ENCODE measurements at regions not wholly inside any gene's neighbourhood (a gene's known extent, or its start where the extent isn't known, plus 50 kb on each side); places are given as distances from the start of the nearest gene placed in this dataset.

DNA sequence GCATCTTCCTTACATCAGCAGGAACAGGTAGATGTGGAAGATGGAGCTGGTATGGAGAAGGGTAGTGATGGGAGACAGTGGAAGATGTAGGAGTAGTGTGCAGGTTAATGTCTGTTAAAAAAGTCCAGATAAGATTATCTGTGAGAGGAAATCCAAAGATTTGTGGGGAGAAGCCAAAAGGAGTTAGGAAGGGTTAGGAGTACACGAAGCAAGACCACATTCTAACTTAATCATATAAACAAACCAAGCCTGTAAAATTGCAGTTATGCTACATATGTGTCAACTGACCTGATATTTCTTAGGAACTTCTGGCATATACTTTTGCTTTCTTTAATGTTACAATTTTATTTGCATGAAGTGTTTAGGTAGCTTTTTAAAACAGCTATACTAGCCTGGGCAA lies 142.1 kb upstream of the DMRT1 start:
- Mint-ChIP-seq H3K36me3 (ENCODE audit: low read depth) (no peaks in the 10 kb centered on the region), H3K27ac (no peak overlapping the region), H3K4me3 (no peak overlapping the region), H3K9me3 (no peaks in the 10 kb centered on the region), H3K4me1 (no peaks in the 10 kb centered on the region), H3K27me3 (peaks cover 11% of the 10 kb centered on the region)
- no peak for ATAC-seq (replicated peaks)

DNA sequence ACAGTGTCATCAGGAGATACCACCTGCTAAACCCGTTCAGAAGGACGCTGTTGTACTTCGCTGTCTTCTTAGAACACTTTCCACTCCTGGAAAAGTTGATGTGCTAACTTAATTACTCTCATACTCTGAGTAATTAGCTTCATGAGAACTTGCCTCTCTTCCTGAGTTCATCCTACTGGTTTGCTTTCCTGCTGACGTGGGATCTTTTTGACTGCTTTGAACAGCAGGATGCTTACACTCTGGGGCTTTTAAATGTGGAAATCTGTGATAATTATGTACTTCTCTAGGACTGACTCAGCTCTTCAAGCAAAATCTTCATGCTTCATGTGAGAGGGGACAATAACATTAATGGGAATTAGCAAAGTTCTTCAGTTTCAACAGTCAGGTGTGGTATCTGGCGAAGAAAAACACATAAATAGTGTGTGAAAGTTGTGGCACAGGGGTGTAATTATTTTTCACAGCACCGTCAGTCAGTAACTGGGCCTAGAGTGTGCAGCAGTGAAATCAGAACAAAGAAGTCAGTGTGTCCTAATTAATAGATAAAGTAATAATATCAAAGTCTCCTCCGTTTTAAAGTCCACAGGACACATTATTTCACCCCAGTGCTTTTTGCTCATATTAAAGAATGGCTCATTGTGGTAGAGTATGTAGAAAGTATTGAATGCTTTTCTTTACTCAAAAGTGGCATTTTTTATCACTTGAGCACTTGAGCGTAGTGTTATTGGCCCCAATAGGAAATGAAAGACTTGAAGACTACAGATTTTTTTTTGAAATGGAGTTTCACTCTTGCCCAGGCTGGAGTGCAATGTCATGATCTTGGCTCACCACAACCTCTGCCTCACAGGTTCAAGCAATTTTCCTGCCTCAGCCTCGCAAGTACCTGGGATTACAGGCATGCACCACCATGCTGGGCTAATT lies 140.9 kb upstream of the DMRT1 start:
- no peaks in the 10 kb centered on the region for H3K9me3 Mint-ChIP-seq
- no peak overlapping the region for H3K27ac Mint-ChIP-seq
- no peak for ATAC-seq (replicated peaks)
- H3K4me3 Mint-ChIP-seq = no peak overlapping the region
- H3K36me3 Mint-ChIP-seq (ENCODE audit: low read depth) = no peaks in the 10 kb centered on the region
- peaks cover 12% of the 10 kb centered on the region for H3K27me3 Mint-ChIP-seq
- no peaks in the 10 kb centered on the region for H3K4me1 Mint-ChIP-seq

DNA sequence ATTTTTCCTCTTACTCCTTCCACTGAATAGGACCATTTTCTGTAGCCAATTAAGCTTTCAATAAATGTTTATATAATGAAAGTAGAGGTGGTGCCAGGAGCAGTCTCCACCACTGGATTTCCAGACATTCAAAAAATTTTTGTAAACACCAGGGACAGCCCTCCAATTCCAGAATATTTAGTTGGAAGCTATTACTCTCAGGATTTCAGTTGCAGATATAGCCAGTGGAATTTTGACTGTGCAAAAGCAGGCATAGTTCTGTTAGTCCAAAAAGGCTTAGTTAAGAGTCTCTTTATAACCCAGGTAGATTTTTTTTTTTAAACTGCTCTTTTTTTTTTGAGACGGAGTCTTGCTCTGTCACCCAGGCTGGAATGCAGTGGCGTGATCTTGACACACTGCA lies 138.1 kb upstream of the DMRT1 start:
- Mint-ChIP-seq H3K4me3 (no peak overlapping the region), H3K36me3 (ENCODE audit: low read depth) (no peaks in the 10 kb centered on the region), H3K27ac (no peak overlapping the region)

DNA sequence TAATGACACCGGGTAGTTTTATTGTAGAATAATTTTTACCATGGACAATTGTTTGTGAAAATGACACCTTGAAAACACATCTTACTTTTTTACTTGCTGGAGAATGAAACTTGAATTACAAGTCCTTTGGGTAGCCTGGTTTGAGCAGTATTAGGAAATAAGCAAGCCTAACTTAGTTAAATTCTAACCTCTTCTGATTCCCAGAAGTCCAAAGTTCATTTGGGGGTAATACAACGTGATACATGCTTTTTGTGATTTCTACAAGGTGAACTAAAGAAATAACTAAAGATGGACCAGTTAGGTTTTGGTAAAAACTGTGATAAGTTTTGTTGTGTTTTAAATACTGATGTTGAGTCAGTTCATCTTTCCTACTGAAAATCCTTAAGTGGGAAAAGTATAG lies 135.4 kb upstream of the DMRT1 start:
- Mint-ChIP-seq H3K27ac (no peak overlapping the region), H3K4me3 (peak overlapping the region; percentile 86), H3K27me3 (peaks cover 27% of the 10 kb centered on the region), H3K4me1 (peaks cover 4% of the 10 kb centered on the region), H3K36me3 (ENCODE audit: low read depth) (peaks cover 5% of the 10 kb centered on the region), H3K9me3 (no peaks in the 10 kb centered on the region)
- no peak for ATAC-seq (replicated peaks)

More for the DNA sequence above, 138.1 kb upstream of the DMRT1 start:
- Mint-ChIP-seq H3K4me1 (no peaks in the 10 kb centered on the region), H3K9me3 (no peaks in the 10 kb centered on the region), H3K27me3 (peaks cover 25% of the 10 kb centered on the region)
- no peak for ATAC-seq (replicated peaks)

DNA sequence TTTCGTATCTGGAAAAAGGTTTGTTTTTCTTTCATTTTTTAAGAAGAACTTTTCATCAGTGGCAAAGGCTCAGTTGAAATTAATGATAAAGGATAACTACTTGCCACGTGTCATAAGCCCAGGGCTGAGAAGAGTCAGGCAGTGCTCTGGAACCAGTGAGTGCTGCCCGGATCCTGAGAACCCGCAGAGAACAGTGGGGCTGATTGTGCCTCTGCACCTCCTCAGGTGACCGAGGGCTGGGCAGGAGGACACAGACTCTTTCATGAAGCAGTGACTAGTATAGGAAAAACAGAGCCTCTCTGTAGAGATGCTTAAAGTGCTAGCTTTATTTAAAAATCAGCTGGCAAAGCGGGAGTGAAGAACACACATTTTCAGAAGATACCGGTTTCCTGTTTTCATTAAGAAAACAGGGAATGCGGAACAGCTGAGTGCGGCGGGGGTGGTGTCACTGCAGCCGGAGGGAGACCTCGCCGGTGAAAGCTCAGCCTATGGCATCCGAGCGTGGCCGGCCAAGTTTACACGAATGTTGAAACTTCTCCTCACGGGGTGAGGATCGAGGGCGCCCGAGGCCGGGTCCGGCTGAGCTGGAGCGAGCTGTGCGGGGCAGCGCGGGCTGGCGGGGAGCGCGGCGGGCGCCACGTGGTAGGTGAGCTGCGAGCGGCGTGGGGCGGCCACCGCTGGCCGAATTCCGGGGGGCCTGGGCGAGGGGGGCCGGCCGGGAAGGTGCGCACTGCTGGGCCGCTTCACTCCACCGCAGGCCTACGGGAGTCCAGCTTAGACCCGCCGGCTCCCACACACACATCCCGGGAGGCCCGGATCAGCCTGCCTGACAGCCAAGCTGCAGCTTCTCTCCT lies 134.7 kb upstream of the DMRT1 start:
- Mint-ChIP-seq H3K9me3 (no peaks in the 10 kb centered on the region), H3K27me3 (peaks cover 27% of the 10 kb centered on the region), H3K27ac (peak overlapping the region; percentile 49), H3K36me3 (ENCODE audit: low read depth) (peaks cover 5% of the 10 kb centered on the region), H3K4me3 (peak overlapping the region; percentile 86), H3K4me1 (peaks cover 4% of the 10 kb centered on the region)
- peak; percentile 83 for ATAC-seq (replicated peaks)

DNA sequence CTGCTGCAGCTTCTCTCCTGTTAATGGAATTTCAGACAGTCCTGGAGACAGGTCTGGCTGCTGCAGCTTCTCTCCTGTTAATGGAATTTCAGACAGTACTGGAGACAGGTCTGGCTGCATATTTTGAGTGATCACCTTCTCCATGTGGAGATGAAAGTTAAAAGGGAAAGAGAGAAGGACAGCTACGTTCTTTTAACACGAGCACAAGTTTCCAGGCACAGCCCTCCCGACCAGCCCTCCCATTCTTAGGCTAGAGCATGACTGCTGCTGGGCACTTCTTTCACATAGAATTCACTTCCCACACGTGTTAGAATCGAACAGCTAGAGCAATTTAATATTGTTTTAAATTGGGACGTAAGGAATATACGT lies 133.3 kb upstream of the DMRT1 start:
- peaks cover 20% of the 10 kb centered on the region for H3K27me3 Mint-ChIP-seq
- peaks cover 5% of the 10 kb centered on the region for H3K36me3 Mint-ChIP-seq (ENCODE audit: low read depth)
- ATAC-seq (replicated peaks) = no peak
- H3K4me3 Mint-ChIP-seq = peak overlapping the region; percentile 33
- H3K9me3 Mint-ChIP-seq = no peaks in the 10 kb centered on the region
- no peak overlapping the region for H3K27ac Mint-ChIP-seq
- peaks cover 4% of the 10 kb centered on the region for H3K4me1 Mint-ChIP-seq

DNA sequence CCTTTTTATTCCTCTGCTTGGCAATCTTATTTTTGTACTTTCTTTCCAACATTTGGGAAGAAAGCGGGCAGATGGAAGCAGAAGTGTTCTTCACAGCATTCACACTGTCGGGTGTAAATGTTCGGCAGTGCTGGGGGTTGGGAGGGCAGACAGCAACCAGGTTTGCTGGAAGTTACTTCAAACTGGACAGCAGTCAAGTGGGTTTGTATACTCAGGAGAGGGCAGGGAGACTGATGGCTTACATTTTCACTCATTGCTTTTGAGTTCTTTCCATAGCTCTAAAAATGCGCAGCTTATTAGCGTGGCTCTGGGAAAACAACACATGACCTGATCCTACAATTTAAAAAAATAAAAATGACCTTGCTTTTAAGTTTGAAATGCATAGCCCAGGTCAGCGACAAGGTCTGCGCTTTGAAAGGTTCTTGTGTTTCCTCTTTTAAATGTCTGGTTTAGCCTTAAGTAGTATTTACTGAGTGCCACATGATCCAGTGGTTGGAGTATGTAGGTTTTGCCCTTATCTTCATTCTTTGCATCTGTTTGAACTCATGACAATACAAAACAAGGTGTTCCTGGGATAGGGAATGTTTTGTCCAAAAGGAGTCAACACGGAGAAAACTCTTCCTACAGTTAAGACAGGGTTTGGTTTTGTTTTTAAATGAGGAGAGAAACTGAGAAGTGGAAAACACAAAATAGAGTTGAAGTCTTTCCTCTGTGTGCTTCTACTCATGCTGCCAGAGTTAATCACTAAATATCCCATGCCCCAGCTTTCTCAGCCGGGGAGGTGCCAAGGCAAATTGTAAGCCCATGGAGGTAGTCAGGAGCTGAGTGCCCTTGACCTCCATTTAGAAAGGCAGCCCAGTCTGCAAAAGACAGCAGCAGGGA lies 132.7 kb upstream of the DMRT1 start:
- no peak for ATAC-seq (replicated peaks)
- peak overlapping the region; percentile 33 for H3K4me3 Mint-ChIP-seq
- peaks cover 20% of the 10 kb centered on the region for H3K27me3 Mint-ChIP-seq
- no peaks in the 10 kb centered on the region for H3K9me3 Mint-ChIP-seq
- H3K36me3 Mint-ChIP-seq (ENCODE audit: low read depth) = peaks cover 5% of the 10 kb centered on the region
- peaks cover 4% of the 10 kb centered on the region for H3K4me1 Mint-ChIP-seq
- no peak overlapping the region for H3K27ac Mint-ChIP-seq

DNA sequence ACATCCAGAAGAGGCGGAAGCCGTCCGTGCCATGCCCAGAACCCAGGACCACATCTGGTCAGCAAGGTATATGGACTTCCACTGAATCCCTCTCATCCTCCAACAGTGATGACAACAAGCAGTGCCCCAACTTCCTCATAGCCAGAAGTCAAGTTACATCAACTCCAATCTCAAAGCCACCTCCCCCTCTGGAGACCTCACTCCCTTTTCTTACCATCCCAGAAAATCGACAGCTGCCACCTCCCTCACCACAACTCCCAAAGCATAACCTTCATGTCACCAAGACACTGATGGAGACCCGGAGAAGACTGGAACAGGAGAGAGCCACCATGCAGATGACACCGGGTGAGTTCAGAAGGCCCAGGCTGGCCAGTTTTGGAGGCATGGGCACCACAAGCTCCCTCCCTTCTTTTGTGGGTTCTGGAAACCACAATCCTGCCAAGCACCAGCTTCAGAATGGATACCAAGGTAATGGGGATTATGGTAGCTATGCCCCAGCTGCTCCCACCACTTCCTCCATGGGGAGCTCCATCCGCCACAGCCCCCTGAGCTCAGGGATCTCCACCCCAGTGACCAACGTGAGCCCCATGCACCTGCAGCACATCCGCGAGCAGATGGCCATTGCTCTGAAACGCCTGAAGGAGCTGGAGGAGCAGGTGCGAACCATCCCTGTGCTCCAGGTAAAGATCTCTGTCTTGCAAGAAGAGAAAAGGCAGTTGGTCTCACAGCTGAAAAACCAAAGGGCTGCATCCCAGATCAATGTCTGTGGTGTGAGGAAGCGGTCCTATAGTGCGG lies 130.3 kb upstream of the DMRT1 start:
- Mint-ChIP-seq H3K27ac (no peak overlapping the region), H3K4me3 (no peak overlapping the region), H3K27me3 (peaks cover 9% of the 10 kb centered on the region), H3K36me3 (ENCODE audit: low read depth) (peaks cover 5% of the 10 kb centered on the region), H3K4me1 (peaks cover 4% of the 10 kb centered on the region), H3K9me3 (no peaks in the 10 kb centered on the region)
- ATAC-seq (replicated peaks) = no peak

DNA sequence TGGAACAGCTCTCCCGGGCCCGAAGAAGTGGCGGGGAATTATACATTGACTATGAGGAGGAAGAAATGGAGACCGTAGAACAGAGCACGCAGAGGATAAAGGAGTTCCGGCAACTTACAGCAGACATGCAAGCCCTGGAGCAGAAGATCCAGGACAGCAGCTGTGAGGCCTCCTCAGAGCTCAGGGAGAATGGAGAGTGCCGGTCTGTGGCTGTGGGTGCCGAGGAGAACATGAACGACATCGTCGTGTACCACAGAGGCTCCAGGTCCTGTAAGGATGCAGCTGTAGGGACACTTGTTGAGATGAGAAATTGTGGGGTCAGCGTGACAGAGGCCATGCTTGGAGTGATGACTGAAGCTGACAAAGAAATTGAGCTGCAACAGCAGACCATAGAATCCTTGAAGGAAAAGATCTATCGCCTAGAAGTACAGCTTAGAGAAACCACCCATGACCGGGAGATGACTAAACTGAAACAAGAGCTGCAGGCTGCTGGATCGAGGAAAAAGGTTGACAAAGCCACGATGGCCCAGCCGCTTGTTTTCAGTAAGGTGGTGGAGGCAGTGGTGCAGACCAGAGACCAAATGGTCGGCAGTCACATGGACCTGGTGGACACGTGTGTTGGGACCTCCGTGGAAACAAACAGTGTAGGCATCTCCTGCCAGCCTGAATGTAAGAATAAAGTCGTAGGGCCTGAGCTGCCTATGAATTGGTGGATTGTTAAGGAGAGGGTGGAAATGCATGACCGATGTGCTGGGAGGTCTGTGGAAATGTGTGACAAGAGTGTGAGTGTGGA lies 129.5 kb upstream of the DMRT1 start:
- H3K36me3 Mint-ChIP-seq (ENCODE audit: low read depth) = peaks cover 5% of the 10 kb centered on the region
- no peak for ATAC-seq (replicated peaks)
- no peak overlapping the region for H3K27ac Mint-ChIP-seq

DNA sequence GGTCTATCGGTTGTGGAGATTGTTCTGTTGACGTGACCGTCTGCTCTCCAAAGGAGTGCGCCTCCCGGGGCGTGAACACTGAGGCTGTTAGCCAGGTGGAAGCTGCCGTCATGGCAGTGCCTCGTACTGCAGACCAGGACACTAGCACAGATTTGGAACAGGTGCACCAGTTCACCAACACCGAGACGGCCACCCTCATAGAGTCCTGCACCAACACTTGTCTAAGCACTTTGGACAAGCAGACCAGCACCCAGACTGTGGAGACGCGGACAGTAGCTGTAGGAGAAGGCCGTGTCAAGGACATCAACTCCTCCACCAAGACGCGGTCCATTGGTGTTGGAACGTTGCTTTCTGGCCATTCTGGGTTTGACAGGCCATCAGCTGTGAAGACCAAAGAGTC lies 128.9 kb upstream of the DMRT1 start:
- H3K27me3 Mint-ChIP-seq = peaks cover 4% of the 10 kb centered on the region
- no peak for ATAC-seq (replicated peaks)

More for the DNA sequence above, 129.5 kb upstream of the DMRT1 start:
- H3K9me3 Mint-ChIP-seq = no peaks in the 10 kb centered on the region
- H3K27me3 Mint-ChIP-seq = peaks cover 4% of the 10 kb centered on the region
- H3K4me1 Mint-ChIP-seq = peaks cover 4% of the 10 kb centered on the region
- no peak overlapping the region for H3K4me3 Mint-ChIP-seq

DNA sequence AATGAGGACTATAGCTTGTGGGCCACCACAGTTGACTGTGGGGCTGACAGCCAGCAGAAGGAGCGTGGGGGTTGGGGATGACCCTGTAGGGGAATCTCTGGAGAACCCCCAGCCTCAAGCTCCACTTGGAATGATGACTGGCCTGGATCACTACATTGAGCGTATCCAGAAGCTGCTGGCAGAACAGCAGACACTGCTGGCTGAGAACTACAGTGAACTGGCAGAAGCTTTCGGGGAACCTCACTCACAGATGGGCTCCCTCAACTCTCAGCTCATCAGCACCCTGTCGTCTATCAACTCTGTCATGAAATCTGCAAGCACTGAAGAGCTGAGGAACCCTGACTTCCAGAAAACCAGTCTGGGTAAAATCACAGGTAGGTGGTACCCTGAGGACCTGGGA lies 128.4 kb upstream of the DMRT1 start:
- Mint-ChIP-seq H3K9me3 (no peaks in the 10 kb centered on the region), H3K4me3 (no peak overlapping the region), H3K27me3 (peaks cover 4% of the 10 kb centered on the region), H3K27ac (no peak overlapping the region), H3K36me3 (ENCODE audit: low read depth) (peaks cover 5% of the 10 kb centered on the region), H3K4me1 (peaks cover 4% of the 10 kb centered on the region)
- no peak for ATAC-seq (replicated peaks)

More for the DNA sequence above, 128.9 kb upstream of the DMRT1 start:
- Mint-ChIP-seq H3K4me1 (peaks cover 4% of the 10 kb centered on the region), H3K9me3 (no peaks in the 10 kb centered on the region), H3K27ac (no peak overlapping the region), H3K4me3 (no peak overlapping the region), H3K36me3 (ENCODE audit: low read depth) (peaks cover 5% of the 10 kb centered on the region)

DNA sequence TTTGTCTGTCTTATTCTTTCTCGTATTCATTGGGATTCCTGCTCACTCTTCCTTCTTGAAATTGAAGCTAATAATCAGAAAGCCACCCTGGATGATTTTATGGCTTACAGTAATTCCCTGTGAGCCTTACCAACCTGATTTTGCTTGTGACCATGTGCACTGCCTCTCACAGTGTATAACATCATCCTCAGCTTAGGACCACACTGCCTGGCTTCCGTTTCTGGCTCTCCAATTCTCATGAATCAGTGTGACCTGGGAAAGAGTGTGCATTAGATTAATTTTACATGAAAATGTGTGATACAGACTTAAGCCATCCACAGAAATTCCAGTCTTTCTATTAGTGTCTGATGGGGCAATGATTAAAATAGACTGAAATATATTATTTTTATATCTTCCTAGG lies 126.8 kb upstream of the DMRT1 start:
- H3K9me3 Mint-ChIP-seq = no peaks in the 10 kb centered on the region

DNA sequence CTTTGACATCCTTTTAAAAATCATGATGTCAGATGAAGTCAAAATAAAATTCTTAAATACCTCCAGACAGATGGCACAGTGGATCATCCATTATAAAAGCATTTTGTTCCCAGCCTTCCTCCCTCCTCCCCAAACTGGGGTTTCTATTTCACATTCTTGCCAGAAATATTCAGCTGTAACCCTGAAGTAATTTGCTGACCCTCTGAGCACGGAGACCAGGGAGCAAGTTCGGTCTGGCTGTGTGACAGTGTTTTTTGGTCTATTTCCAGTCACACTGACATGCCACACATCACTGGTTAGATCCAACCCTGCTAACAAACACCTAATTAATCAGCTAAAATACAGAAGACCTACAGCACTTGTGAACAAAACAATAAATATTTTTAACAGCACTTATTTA lies 126.2 kb upstream of the DMRT1 start:
- Mint-ChIP-seq H3K36me3 (ENCODE audit: low read depth) (peaks cover 5% of the 10 kb centered on the region), H3K4me3 (no peak overlapping the region), H3K27ac (no peak overlapping the region), H3K4me1 (peaks cover 4% of the 10 kb centered on the region), H3K27me3 (no peaks in the 10 kb centered on the region), H3K9me3 (no peaks in the 10 kb centered on the region)
- ATAC-seq (replicated peaks) = no peak

More for the DNA sequence above, 126.8 kb upstream of the DMRT1 start:
- Mint-ChIP-seq H3K36me3 (ENCODE audit: low read depth) (peaks cover 5% of the 10 kb centered on the region), H3K27ac (no peak overlapping the region), H3K27me3 (no peaks in the 10 kb centered on the region), H3K4me3 (no peak overlapping the region), H3K4me1 (peaks cover 4% of the 10 kb centered on the region)
- ATAC-seq (replicated peaks) = no peak

All from activated T-helper 17 cell treated with anti-CD3 and anti-CD28 coated beads, Interleukin-2, amount 50 U/mL, for 72 hours (primary cell).